ENCODE measurements at regions not wholly inside any gene's neighbourhood (a gene's known extent, or its start where the extent isn't known, plus 50 kb on each side); places are given as distances from the start of the nearest gene placed in this dataset.
"Not testable (repeated sequence)": the region's sequence is repeated elsewhere in the genome, so short reads cannot be mapped to it uniquely, and the experiment has no call there.

GRCh38 chr21:13514308-13514707 lies 95.3 kb upstream of the POTED start:
- DNase-seq (ENCODE audit: low spot score in 2 of 2); intact Hi-C loops (cut with DNase I; ENCODE audit: low total_unique reads); H3K9me3 ChIP-seq; H3K4me1 ChIP-seq; H3K36me3 ChIP-seq; H3K27me3 ChIP-seq; H3K4me3 ChIP-seq; H3K27ac ChIP-seq: not testable (repeated sequence)

- DNase-seq (ENCODE audit: low spot score in 2 of 2); H3K36me3 ChIP-seq; H3K4me3 ChIP-seq; H3K4me1 ChIP-seq; H3K9me3 ChIP-seq; intact Hi-C loops (cut with DNase I; ENCODE audit: low total_unique reads); H3K27me3 ChIP-seq; H3K27ac ChIP-seq: not testable (repeated sequence)
Observed at GRCh38 chr21:13515980-13516379, 93.6 kb upstream of the POTED start.

DNA sequence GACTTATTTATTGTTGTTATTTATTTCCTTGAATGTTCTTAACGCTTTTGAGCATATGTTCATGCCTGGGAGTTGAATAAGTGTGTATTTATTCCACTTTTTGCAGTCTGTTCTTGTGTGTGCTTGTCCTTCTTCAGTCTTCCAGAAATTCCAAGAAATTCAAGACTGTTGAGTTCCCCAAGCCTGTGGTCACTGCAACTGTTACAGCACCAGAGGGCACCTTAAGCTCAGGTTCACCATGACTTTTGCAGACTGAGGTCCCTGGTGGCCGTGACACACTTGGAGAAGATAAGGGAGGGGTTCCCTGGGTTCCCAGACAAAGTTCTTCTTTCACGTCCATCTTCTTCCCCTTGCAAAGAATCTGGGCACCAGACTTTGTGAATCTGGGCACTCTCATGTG lies 89.6 kb upstream of the POTED start:
- DNase-seq (ENCODE audit: low spot score in 2 of 2); intact Hi-C loops (cut with DNase I; ENCODE audit: low total_unique reads); H3K27me3 ChIP-seq; H3K36me3 ChIP-seq; H3K9me3 ChIP-seq; H3K4me1 ChIP-seq; H3K4me3 ChIP-seq; H3K27ac ChIP-seq: not testable (repeated sequence)
- TF ChIP-seq CTCF (IDR thresholded peaks at IDR 0.05) = peak in 1 of 3 donors; percentile 20

DNA sequence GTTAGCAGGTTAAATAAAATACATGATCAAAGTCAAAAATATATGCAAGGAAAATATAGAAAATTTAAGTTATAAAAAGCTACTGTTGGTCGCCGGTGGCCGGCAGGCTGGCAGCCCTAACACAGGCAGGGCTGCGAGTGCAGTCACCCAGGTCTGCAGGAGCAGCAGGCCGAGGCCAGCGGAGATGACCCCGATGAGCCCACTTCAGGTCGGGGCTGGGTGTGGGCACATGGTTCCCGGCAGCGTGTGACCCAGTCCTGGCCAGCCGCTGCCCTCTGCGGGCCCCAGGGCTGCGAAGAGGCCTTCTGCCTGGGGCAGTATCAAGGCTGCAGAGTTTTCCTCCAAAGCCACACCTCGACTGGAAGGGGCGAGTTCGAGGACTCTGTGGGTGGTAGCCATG lies 84.6 kb upstream of the POTED start:
- H3K27me3 ChIP-seq; H3K36me3 ChIP-seq; intact Hi-C loops (cut with DNase I; ENCODE audit: low total_unique reads); H3K9me3 ChIP-seq; H3K4me3 ChIP-seq; DNase-seq (ENCODE audit: low spot score in 2 of 2); H3K27ac ChIP-seq; H3K4me1 ChIP-seq: not testable (repeated sequence)

DNA sequence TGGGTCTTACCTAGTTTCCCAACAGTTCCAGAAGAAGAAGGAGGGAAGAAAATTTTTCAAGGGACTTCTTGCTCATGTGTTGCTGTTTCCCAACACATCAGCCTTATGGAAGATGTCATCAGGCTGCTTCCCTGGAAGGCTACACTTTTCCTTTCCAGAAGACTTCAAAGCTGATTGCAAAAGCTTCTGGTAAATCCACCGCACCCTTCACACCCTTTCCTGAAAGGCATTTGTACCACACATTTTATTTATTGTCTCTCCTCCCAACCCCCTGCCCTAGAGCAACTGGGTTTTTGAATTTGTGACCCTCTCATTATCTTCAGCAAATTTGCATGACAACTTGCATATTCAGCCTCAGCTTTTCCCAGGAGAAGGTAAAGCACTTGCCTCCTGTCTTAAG lies 80.5 kb upstream of the POTED start:
- intact Hi-C loops (cut with DNase I; ENCODE audit: low total_unique reads); H3K36me3 ChIP-seq; H3K27ac ChIP-seq; H3K4me1 ChIP-seq; H3K27me3 ChIP-seq; H3K9me3 ChIP-seq; H3K4me3 ChIP-seq; DNase-seq (ENCODE audit: low spot score in 2 of 2): not testable (repeated sequence)

DNA sequence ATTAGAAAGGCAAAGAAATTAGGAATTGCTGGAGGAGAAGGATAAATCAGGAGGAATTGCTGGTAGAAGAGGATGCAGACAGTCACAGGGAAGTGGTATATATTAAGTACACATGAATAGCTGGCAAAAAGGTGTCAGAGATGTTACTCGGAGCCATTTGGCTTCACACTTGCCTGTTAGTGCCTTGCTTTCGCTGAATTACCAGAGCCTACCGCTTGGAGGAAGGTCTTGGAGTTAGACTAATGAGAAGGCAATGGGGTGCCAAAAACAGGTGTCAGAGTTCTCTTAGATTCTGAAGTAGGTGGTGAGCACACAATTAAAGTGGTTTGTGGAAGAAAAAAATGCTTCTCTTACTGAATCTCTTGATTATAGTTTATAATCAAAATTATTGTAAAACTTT lies 79.9 kb upstream of the POTED start:
- H3K9me3 ChIP-seq; intact Hi-C loops (cut with DNase I; ENCODE audit: low total_unique reads); H3K4me3 ChIP-seq; H3K27ac ChIP-seq; DNase-seq (ENCODE audit: low spot score in 2 of 2); H3K27me3 ChIP-seq; H3K36me3 ChIP-seq; H3K4me1 ChIP-seq: not testable (repeated sequence)

DNA sequence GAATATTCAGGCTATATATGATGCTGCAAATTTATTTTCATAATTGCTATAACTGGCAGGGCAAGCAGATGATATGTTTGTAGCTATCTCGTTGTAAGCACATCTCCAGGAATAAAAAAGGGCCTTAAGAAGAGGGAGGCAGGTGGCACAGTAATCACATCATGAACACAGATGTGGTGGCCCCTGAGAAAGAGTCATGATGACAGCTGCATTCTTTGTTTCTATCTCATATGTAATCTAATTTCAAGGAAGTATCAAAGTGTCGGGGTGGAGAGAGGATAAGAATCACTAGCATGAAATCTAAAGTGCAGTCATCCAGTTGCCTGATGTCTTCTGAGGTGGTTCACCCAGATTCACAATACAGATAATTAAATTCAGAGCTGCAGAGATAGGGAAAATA lies 78.9 kb upstream of the POTED start:
- DNase-seq (ENCODE audit: low spot score in 2 of 2); H3K27me3 ChIP-seq; H3K36me3 ChIP-seq; H3K9me3 ChIP-seq; H3K4me3 ChIP-seq; H3K27ac ChIP-seq; H3K4me1 ChIP-seq; intact Hi-C loops (cut with DNase I; ENCODE audit: low total_unique reads): not testable (repeated sequence)

DNA sequence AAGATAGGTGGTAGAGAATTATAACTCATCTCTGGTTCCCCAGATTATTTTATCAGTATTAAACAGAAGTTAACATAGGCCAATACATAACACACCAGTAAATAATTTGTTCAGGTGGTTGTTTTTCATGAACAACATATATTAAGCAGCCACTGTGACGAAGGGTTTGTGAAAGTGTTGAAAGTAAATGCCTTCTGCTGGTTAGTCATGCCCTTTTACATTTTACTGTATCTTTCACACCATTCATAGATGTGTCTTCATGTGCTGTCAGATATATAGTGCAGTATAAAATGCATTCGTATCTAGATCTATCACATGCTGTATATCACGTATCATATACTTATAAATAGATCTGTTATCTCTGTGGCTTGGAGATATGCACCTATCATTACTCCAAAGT lies 66.1 kb upstream of the POTED start:
- DNase-seq (ENCODE audit: low spot score in 2 of 2); H3K9me3 ChIP-seq; H3K4me3 ChIP-seq; intact Hi-C loops (cut with DNase I; ENCODE audit: low total_unique reads); H3K27ac ChIP-seq; H3K36me3 ChIP-seq; H3K4me1 ChIP-seq; H3K27me3 ChIP-seq: not testable (repeated sequence)

- H3K27ac ChIP-seq; DNase-seq (ENCODE audit: low spot score in 2 of 2); H3K4me1 ChIP-seq; intact Hi-C loops (cut with DNase I; ENCODE audit: low total_unique reads); H3K4me3 ChIP-seq; H3K27me3 ChIP-seq; H3K36me3 ChIP-seq; H3K9me3 ChIP-seq: not testable (repeated sequence)
Observed at GRCh38 chr21:13545525-13545924, 64.1 kb upstream of the POTED start.
